MM.1S (cell line): ENCODE measurements at regions not wholly inside any gene's neighbourhood (a gene's known extent, or its start where the extent isn't known, plus 50 kb on each side); places are given as distances from the start of the nearest gene placed in this dataset.

Source experiments
- CTCF ChIP-seq: fragments of 300-600 bp; sonication (generic); IDR thresholded peaks from 2 replicates; pipeline ENCODE4 v1.5.1; 2016; ENCODE audit warnings: antibody characterized with exemption, low read length, mixed read lengths
- EZH2 ChIP-seq: fragments of 300-600 bp; sonication (generic); optimal IDR thresholded peaks from 2 replicates; pipeline ENCODE3; 2017; ENCODE audit warnings: low read depth, mild to moderate bottlenecking, antibody characterized with exemption, low read length, mixed read lengths
- EZH2phosphoT487 ChIP-seq: fragments of 300-600 bp; sonication (generic); IDR thresholded peaks from 2 replicates; pipeline ENCODE4 v1.6.1; 2018; ENCODE audit warnings: antibody characterized with exemption, low read length

- TF ChIP-seq CTCF (no peak), EZH2 (no peak), EZH2phosphoT487 (no peak)
Observed at GRCh38 chr17:34756637-34757021, 177.2 kb downstream of the TMEM132E start.
